K562 (cell line): ENCODE measurements at regions not wholly inside any gene's neighbourhood (a gene's known extent, or its start where the extent isn't known, plus 50 kb on each side); places are given as distances from the start of the nearest gene placed in this dataset.

ENCODE experiments used
- DPF2 ChIP-seq: fragments of 450-650 bp; IDR thresholded peaks from 2 replicates; pipeline ENCODE4 v1.6.1; 2016
- HBP1 ChIP-seq: fragments of 450-650 bp; formaldehyde crosslinking; IDR thresholded peaks from 2 replicates; pipeline ENCODE4 v1.4.0; 2022; ENCODE audit warnings: missing genetic modification characterization
- MED1 ChIP-seq: sonication (generic); formaldehyde crosslinking; IDR thresholded peaks from 2 replicates; pipeline ENCODE4 v1.8.1; 2023; ENCODE audit warnings: missing genetic modification reagents, borderline replicate concordance
- MLX ChIP-seq, 2 experiments: fragments of 450-650 bp in 1 of 2; sonication (generic) in 1 of 2; formaldehyde crosslinking; conservative IDR thresholded peaks; 2 replicates each; pipeline versions ENCODE4 v1.4.0 to v1.8.1; 2020 to 2022; ENCODE audit warnings: mild to moderate bottlenecking in 1 of 2, missing genetic modification reagents in 1 of 2
- PML ChIP-seq: IDR thresholded peaks from 2 replicates; pipeline ENCODE4 v1.6.1; 2012; ENCODE audit warnings: low read length, inconsistent platforms
- POU5F1 ChIP-seq: fragments of 150-350 bp; IDR thresholded peaks from 2 replicates; pipeline ENCODE4 v1.6.1; 2014; ENCODE audit warnings: borderline replicate concordance, low read length, low read depth, mild to moderate bottlenecking; ENCODE audit not compliant: partially characterized antibody
- PPARD ChIP-seq: fragments of 250-450 bp; sonication (Bioruptor Pico); IDR thresholded peaks from 2 replicates; pipeline ENCODE4 v1.8.0; 2022; ENCODE audit warnings: inconsistent platforms, mild to moderate bottlenecking, moderate library complexity
- SIX5 ChIP-seq, 2 experiments: IDR thresholded peaks; 2 replicates each; pipeline ENCODE4 v1.6.1; 2011; ENCODE audit warnings: low read length in 2 of 2, borderline replicate concordance in 1 of 2, low read depth in 1 of 2, mild to moderate bottlenecking in 1 of 2, moderate library complexity in 1 of 2; ENCODE audit not compliant: insufficient read depth in 1 of 2
- USF1 ChIP-seq: sonication (generic); formaldehyde crosslinking; IDR thresholded peaks from 2 replicates; pipeline ENCODE4 v1.9.0; 2022; ENCODE audit warnings: mild to moderate bottlenecking, missing genetic modification reagents
- ZHX1 ChIP-seq: fragments of 150-350 bp; conservative IDR thresholded peaks from 2 replicates; pipeline ENCODE4 v1.6.1; 2014; ENCODE audit warnings: low read length
- ZNF263 ChIP-seq: sonication (generic); formaldehyde crosslinking; IDR thresholded peaks from 2 replicates; pipeline ENCODE4 v1.8.0; 2022; ENCODE audit warnings: mild to moderate bottlenecking, missing genetic modification reagents, borderline replicate concordance

GRCh38 chr5:39822020-39822419, 397.2 kb upstream of the DAB2 start (continued):
- TF ChIP-seq PPARD (CRISPR knock-in tag), result no peak
- no peak for TF ChIP-seq DPF2
- TF ChIP-seq SIX5 (IDR thresholded peaks at IDR 0.05; ENCODE audit: borderline replicate concordance in 1 of 2, insufficient read depth in 1 of 2, low read depth in 1 of 2, low read length in 2 of 2), result no peak
- no peak for TF ChIP-seq MED1 (CRISPR knock-in tag)
- no peak for TF ChIP-seq HBP1 (CRISPR knock-in tag)
- no peak for TF ChIP-seq PML
- TF ChIP-seq POU5F1, result no peak
- TF ChIP-seq ZHX1, result no peak
- no peak for TF ChIP-seq USF1 (CRISPR knock-in tag)
- TF ChIP-seq MLX (CRISPR knock-in tag; conservative IDR thresholded peaks at IDR 0.05), result no peak
- no peak for TF ChIP-seq ZNF263 (CRISPR knock-in tag)
